GM21367 (cell line): ENCODE measurements at regions not wholly inside any gene's neighbourhood (a gene's known extent, or its start where the extent isn't known, plus 50 kb on each side); places are given as distances from the start of the nearest gene placed in this dataset.

ENCODE experiments used
- ATAC-seq: cut with Tn5 transposase; IDR thresholded peaks from one replicate; pipeline ENCODE4 v1.9.1; 2021; ENCODE audit not compliant: unreplicated experiment

- no peak for ATAC-seq
Measured at GRCh38 chr18:72940986-72941385, 73.2 kb upstream of the NETO1 start.

GRCh38 chr18:72940509-72940908 is 72.7 kb upstream of the NETO1 start:
- no peak for ATAC-seq

GRCh38 chr18:72935744-72936143 is 68.0 kb upstream of the NETO1 start:
- no peak for ATAC-seq

GRCh38 chr18:72922895-72923294 is 55.1 kb upstream of the NETO1 start:
- ATAC-seq = no peak
